ENCODE measurements at regions not wholly inside any gene's neighbourhood (a gene's known extent, or its start where the extent isn't known, plus 50 kb on each side); places are given as distances from the start of the nearest gene placed in this dataset.

DNA sequence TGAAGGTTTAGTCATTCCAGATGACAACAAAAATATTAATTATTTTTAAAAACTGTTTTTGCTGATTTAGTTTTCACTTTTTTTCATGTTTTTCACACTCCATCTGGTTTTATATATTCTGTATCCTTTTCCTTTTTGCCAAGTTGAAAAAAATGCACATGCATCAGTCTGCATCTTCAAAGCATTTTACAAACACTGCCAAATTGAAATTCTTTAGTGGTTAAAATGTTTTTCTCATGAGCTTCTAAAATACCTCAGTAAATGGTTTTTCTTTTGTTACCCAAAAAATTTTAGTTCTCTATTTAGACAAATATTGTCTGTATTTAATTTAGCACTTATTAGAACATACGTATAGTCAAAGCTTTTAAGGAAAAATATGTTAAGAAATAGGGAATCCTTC is 386.9 kb upstream of the HSF2 start:
- WGBS (ENCODE audit: missing lambda C conversion rate) = 95% methylated on average over 1 of the region's 1 CpG
- CTCF ChIA-PET = interaction anchor here (2.2 kb wide), 1 partner anchor 21 kb away, joined by 5 read pairs; no protein-coding TSS in a partner anchor

DNA sequence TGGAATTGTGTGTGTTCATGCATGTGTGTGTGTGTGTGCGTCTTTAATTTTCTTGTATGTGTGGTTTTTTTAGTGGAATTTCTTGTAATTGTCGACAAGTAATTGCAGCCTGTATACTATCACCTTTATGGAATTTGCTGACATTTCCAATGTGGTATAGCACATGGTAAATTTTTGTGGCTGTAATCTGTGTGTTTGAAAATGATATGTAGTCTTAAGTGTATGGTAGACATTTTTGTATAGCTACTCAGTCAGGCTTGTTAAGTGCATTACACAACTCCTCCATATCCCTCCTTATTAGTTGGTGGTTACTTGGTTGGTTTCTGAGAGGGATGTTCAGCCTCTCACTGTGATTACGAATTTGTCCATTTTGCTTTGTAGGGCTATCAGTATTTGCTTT is 384.5 kb upstream of the HSF2 start:
- H3K4me3 ChIP-seq = no peak overlapping the region
- H3K4me2 ChIP-seq = no peak overlapping the region
- CTCF ChIA-PET = no interaction called here
- POLR2A ChIA-PET = no interaction called here
- WGBS (ENCODE audit: missing lambda C conversion rate) = 72% methylated on average over 3 of the region's 3 CpGs
- H3K27ac ChIP-seq = no peak overlapping the region
- no peak for DNase-seq (ENCODE audit: low read depth in 1 of 2, low spot score in 1 of 2)
- no peaks in the 10 kb centered on the region for H3K9me3 ChIP-seq
- no peaks in the 10 kb centered on the region for H3K4me1 ChIP-seq
- TF ChIP-seq POLR2AphosphoS2 (conservative IDR thresholded peaks at IDR 0.05; ENCODE audit: low read length) (no peak), HEYL (CRISPR knock-in tag; IDR thresholded peaks at IDR 0.05) (no peak), CHD2 (IDR thresholded peaks at IDR 0.05; ENCODE audit: low read length, partially characterized antibody) (no peak), POLR2A (IDR thresholded peaks at IDR 0.05; ENCODE audit: low read length) (no peak)
- FAIRE-seq = no peak
- no peak for ATAC-seq

More for the DNA sequence above, 386.9 kb upstream of the HSF2 start:
- ATAC-seq = no peak
- Histone ChIP-seq H3K4me3 (no peak overlapping the region), H3K4me2 (no peak overlapping the region), H3K4me1 (no peaks in the 10 kb centered on the region), H3K9me3 (no peaks in the 10 kb centered on the region), H3K27ac (no peak overlapping the region)
- POLR2A ChIA-PET = no interaction called here
- TF ChIP-seq, protein P1, sequence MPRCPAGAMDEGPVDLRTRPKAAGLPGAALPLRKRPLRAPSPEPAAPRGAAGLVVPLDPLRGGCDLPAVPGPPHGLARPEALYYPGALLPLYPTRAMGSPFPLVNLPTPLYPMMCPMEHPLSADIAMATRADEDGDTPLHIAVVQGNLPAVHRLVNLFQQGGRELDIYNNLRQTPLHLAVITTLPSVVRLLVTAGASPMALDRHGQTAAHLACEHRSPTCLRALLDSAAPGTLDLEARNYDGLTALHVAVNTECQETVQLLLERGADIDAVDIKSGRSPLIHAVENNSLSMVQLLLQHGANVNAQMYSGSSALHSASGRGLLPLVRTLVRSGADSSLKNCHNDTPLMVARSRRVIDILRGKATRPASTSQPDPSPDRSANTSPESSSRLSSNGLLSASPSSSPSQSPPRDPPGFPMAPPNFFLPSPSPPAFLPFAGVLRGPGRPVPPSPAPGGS (IDR thresholded peaks at IDR 0.05) = no peak
- TF ChIP-seq, protein P2, sequence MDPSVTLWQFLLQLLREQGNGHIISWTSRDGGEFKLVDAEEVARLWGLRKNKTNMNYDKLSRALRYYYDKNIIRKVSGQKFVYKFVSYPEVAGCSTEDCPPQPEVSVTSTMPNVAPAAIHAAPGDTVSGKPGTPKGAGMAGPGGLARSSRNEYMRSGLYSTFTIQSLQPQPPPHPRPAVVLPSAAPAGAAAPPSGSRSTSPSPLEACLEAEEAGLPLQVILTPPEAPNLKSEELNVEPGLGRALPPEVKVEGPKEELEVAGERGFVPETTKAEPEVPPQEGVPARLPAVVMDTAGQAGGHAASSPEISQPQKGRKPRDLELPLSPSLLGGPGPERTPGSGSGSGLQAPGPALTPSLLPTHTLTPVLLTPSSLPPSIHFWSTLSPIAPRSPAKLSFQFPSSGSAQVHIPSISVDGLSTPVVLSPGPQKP (IDR thresholded peaks at IDR 0.05; ENCODE audit: low read depth, low read length) = no peak
- no peak for TF ChIP-seq MAZ (IDR thresholded peaks at IDR 0.05; ENCODE audit: borderline replicate concordance, low read depth, low read length)
- no peak for TF ChIP-seq POLR2A (IDR thresholded peaks at IDR 0.05; ENCODE audit: low read length)
- no peak for DNase-seq (ENCODE audit: low read depth in 1 of 2, low spot score in 1 of 2)
- no peak for FAIRE-seq

DNA sequence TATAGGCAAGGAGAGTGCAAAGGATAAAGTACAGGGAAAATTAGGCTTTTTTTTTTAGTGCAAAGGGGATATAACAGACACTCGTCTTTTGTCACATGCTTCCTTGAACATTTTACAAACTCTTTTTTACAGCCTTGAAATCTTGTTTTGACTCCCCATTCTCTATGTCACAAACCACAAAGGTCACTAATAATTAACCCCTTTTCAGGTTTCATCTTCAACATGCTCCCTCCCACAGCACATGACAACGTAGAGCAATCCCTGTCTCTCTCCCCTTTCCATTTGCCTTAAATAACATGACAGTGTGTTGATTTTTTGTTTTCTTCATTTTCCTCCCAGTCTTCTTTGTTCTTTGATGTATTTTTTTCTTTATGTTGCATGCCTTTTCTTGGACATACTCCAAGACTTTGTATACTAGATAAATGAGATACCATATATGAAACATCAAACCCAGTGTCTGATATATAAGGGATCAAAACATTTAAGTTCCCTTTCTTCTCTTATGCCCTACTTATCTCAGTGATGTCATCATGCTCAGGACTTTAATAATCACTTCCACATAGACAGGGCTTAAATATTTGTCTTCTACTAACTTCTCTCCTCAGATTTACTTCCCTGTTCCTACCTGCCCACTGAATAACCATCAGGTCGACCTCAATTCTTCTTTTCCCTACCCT is 378.7 kb upstream of the HSF2 start:
- CTCF ChIA-PET = interaction anchor here (0.6 to 1.5 kb wide), 2 partner anchors 13 to 264 kb away, joined by 3 read pairs; no protein-coding TSS in a partner anchor
- Histone ChIP-seq H3K4me1 (no peaks in the 10 kb centered on the region), H3K27ac (no peak overlapping the region), H3K9me3 (no peaks in the 10 kb centered on the region), H3K4me2 (no peak overlapping the region), H3K4me3 (no peak overlapping the region)
- 37% methylated on average over 3 of the region's 3 CpGs for WGBS (ENCODE audit: missing lambda C conversion rate)
- ATAC-seq (no peak), FAIRE-seq (no peak), DNase-seq (ENCODE audit: low read depth in 1 of 2, low spot score in 1 of 2) (no peak)
- TF ChIP-seq PHF8 (IDR thresholded peaks at IDR 0.05; ENCODE audit: borderline replicate concordance, low read depth) = no peak
- POLR2A ChIA-PET = no interaction called here

DNA sequence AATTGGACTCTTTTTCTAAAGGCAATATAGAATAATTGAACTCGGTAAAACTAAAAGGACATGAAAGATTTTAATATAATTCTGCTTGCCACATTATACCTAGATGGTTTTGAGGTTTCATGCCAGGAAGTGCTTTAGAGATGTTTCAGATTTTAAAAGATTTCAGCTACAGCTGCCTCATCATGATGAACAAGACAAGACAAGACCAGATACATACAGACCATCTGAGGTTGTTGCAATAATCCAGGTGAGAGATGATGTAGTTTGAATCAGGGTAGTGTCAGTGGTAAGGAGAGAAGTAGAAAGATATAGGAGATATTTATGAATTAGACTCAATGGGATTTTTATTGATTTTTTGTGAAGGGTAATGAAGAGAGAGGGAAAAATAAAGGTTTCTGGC is 374.3 kb upstream of the HSF2 start:
- ChIA-PET POLR2A (no interaction called here), CTCF (no interaction called here)
- ATAC-seq = no peak
- no peak for DNase-seq (ENCODE audit: low read depth in 1 of 2, low spot score in 1 of 2)
- Histone ChIP-seq H3K9me3 (no peaks in the 10 kb centered on the region), H3K4me1 (no peaks in the 10 kb centered on the region), H3K4me2 (no peak overlapping the region), H3K27ac (no peak overlapping the region), H3K4me3 (no peak overlapping the region)
- FAIRE-seq = no peak
- WGBS (ENCODE audit: missing lambda C conversion rate) = 55% methylated on average over 1 of the region's 1 CpG
- TF ChIP-seq HOXA7 (CRISPR knock-in tag; IDR thresholded peaks at IDR 0.05) = no peak
- TF ChIP-seq, protein P3, sequence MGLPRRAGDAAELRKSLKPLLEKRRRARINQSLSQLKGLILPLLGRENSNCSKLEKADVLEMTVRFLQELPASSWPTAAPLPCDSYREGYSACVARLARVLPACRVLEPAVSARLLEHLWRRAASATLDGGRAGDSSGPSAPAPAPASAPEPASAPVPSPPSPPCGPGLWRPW (IDR thresholded peaks at IDR 0.05) = no peak
- TF ChIP-seq JUN (IDR thresholded peaks at IDR 0.05) = no peak
- no peak for TF ChIP-seq HOXB13 (CRISPR knock-in tag; IDR thresholded peaks at IDR 0.05; ENCODE audit: low read depth)
- TF ChIP-seq NFE2L2 (conservative IDR thresholded peaks at IDR 0.05; ENCODE audit: low read length) = no peak
- TF ChIP-seq, protein P4, sequence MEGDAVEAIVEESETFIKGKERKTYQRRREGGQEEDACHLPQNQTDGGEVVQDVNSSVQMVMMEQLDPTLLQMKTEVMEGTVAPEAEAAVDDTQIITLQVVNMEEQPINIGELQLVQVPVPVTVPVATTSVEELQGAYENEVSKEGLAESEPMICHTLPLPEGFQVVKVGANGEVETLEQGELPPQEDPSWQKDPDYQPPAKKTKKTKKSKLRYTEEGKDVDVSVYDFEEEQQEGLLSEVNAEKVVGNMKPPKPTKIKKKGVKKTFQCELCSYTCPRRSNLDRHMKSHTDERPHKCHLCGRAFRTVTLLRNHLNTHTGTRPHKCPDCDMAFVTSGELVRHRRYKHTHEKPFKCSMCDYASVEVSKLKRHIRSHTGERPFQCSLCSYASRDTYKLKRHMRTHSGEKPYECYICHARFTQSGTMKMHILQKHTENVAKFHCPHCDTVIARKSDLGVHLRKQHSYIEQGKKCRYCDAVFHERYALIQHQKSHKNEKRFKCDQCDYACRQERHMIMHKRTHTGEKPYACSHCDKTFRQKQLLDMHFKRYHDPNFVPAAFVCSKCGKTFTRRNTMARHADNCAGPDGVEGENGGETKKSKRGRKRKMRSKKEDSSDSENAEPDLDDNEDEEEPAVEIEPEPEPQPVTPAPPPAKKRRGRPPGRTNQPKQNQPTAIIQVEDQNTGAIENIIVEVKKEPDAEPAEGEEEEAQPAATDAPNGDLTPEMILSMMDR (IDR thresholded peaks at IDR 0.05) = no peak

Measured in A549 (cell line).